SK-N-MC (cell line): ENCODE measurements at regions not wholly inside any gene's neighbourhood (a gene's known extent, or its start where the extent isn't known, plus 50 kb on each side); places are given as distances from the start of the nearest gene placed in this dataset.

Source experiments
- DNase-seq: peaks from one replicate; pipeline ENCODE4 v3.0.0-alpha.2; 2011; ENCODE audit warnings: low read depth, low spot score
- H3K27ac ChIP-seq: fragments of 200-600 bp; sonication (generic); 2 replicates; pipeline ENCODE4 v1.5.1; 2016; ENCODE audit warnings: mixed run types
- H3K36me3 ChIP-seq: fragments of 200-600 bp; sonication (generic); 2 replicates; pipeline ENCODE4 v1.6.1; 2017; ENCODE audit warnings: antibody characterized with exemption, low read length, mixed read lengths; ENCODE audit not compliant: insufficient read depth
- H3K4me3 ChIP-seq: fragments of 200-600 bp; sonication (generic); 2 replicates; pipeline ENCODE4 v1.5.1; 2016
- H3K9ac ChIP-seq: fragments of 200-600 bp; sonication (generic); 2 replicates; pipeline ENCODE4 v1.8.0; 2017; ENCODE audit warnings: mixed run types, mixed read lengths; ENCODE audit not compliant: insufficient read length
- H3K9me3 ChIP-seq: fragments of 200-600 bp; sonication (generic); 2 replicates; pipeline ENCODE4 v1.6.1; 2017; ENCODE audit warnings: low read depth, mild to moderate bottlenecking, antibody characterized with exemption, low read length, moderate library complexity, mixed read lengths
- EZH2 ChIP-seq: fragments of 200-600 bp; sonication (generic); IDR thresholded peaks from one replicate; pipeline ENCODE4 v1.6.1; 2017; ENCODE audit warnings: antibody characterized with exemption
- FOXP2 ChIP-seq: optimal IDR thresholded peaks from 2 replicates; pipeline ENCODE3; 2011; ENCODE audit warnings: mild to moderate bottlenecking, moderate library complexity; ENCODE audit not compliant: insufficient read depth; ENCODE audit errors: extremely low read length, control extremely low read depth
- POLR2AphosphoS5 ChIP-seq: IDR thresholded peaks from 2 replicates; pipeline ENCODE4 v1.6.1; 2012; ENCODE audit warnings: mild to moderate bottlenecking, low read depth, low read length, borderline replicate concordance

- no peaks in the 10 kb centered on the region for H3K36me3 ChIP-seq
- DNase-seq, result no peak
- TF ChIP-seq FOXP2, result no peak
- no peak for TF ChIP-seq POLR2AphosphoS5
- H3K9me3 ChIP-seq, result peaks cover 5% of the 10 kb centered on the region; the same call in 1 of the 2 replicates
- no peak overlapping the region for H3K9ac ChIP-seq
- H3K27ac ChIP-seq, result no peak overlapping the region
- H3K4me3 ChIP-seq, result no peak overlapping the region
Measured at GRCh38 chr1:84090447-84091245, 53.4 kb upstream of the PRKACB start.

GRCh38 chr1:84089867-84090266 is 54.2 kb upstream of the PRKACB start:
- H3K9me3 ChIP-seq, result no peaks in the 10 kb centered on the region
- H3K4me3 ChIP-seq, result no peak overlapping the region
- no peak overlapping the region for H3K9ac ChIP-seq
- DNase-seq, result no peak
- no peak for TF ChIP-seq POLR2AphosphoS5
- TF ChIP-seq EZH2, result no peak
- no peak for TF ChIP-seq FOXP2
- no peak overlapping the region for H3K27ac ChIP-seq
- no peaks in the 10 kb centered on the region for H3K36me3 ChIP-seq

DNA sequence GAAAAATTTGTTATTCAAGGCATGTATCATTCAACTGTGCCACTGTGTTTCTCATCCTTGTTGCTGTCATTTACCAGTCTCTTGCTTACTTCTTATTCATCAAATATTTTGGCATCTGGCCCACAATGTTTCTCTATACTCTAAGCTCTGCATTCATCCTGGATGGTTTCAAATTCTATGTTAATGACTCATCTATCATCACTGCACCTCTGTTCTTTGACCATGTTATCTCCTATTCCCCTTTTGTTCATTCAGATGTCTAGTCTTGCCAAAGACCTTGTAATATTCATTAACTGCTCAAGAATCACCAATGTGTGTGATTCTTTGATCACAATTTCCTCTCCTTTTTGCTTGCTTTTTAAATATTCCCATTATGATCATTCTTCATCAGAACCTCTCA is 54.6 kb upstream of the PRKACB start:
- TF ChIP-seq POLR2AphosphoS5, result no peak
- TF ChIP-seq EZH2, result no peak
- TF ChIP-seq FOXP2, result no peak
- Histone ChIP-seq H3K4me3 (no peak overlapping the region), H3K9me3 (no peaks in the 10 kb centered on the region), H3K27ac (no peak overlapping the region), H3K36me3 (no peaks in the 10 kb centered on the region), H3K9ac (no peak overlapping the region)
- DNase-seq, result no peak

DNA sequence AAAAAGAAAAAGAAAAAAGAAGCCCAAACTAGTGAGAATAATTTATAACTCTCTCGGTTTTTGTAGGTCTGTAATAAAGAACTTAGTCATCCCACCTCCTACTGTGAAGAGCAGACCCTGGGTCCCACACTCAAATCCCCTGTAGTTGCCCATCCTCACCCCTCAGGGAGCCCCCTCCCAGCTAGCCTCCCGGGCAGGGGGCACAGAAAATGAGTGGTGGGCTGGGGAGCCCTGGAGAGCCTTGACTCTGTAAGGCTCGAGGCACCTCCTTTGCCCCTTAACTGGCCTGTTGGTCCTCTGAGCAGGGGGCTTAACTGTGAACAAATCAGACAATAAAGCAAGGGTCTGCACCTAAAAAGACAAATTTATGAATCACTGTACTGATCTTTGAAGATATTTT is 57.5 kb upstream of the PRKACB start:
- H3K9me3 ChIP-seq, result no peaks in the 10 kb centered on the region
- TF ChIP-seq POLR2AphosphoS5 (no peak), EZH2 (no peak), FOXP2 (no peak)
- no peak for DNase-seq
- H3K4me3 ChIP-seq, result no peak overlapping the region
- no peak overlapping the region for H3K9ac ChIP-seq
- H3K27ac ChIP-seq, result no peak overlapping the region
- no peaks in the 10 kb centered on the region for H3K36me3 ChIP-seq

DNA sequence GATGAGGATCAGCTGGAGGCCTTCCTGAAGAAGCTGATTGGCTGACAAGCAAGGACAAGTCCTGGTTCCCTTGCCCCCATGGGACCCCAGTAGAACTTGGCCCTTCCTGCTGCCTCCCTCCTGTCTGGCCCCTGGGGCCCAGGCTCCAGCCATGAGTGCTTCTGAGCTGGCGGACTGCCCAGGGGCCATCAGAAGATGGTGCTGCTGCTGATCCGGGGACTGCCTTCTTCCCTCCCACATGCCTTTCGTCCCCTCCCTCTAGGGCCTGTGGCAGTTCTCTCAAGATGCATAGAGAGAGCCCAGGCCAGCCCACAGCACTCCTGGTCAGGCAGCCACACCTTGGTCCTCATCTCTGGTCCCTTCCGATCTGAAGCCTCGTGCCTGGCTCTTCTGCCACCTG is 57.9 kb upstream of the PRKACB start:
- Histone ChIP-seq H3K36me3 (no peaks in the 10 kb centered on the region), H3K4me3 (no peak overlapping the region), H3K9ac (no peak overlapping the region), H3K27ac (no peak overlapping the region), H3K9me3 (no peaks in the 10 kb centered on the region)
- DNase-seq, result no peak
- TF ChIP-seq FOXP2 (no peak), EZH2 (no peak), POLR2AphosphoS5 (no peak)

DNA sequence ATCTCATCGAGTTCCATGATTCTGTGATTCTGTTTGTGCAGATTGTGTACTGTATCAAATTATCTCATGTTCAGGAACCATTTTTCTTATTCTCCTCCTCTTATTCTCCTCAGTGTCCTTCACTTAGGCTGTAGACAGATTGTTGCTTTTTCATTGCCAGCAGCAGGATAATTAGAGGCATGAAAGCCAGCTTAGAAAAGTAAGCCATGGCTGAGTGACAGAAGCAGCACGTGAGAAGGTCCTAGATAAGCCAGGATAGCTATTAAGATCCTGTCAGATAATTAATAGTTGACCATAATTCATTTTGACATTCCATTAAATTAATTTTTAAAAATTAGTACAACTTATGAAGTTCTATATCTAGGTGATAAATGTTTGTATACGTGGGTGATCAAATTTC is 60.8 kb upstream of the PRKACB start:
- Histone ChIP-seq H3K9me3 (no peaks in the 10 kb centered on the region), H3K9ac (no peak overlapping the region), H3K4me3 (no peak overlapping the region), H3K27ac (no peak overlapping the region), H3K36me3 (no peaks in the 10 kb centered on the region)
- TF ChIP-seq FOXP2, result no peak
- no peak for TF ChIP-seq EZH2
- TF ChIP-seq POLR2AphosphoS5, result no peak
- no peak for DNase-seq

DNA sequence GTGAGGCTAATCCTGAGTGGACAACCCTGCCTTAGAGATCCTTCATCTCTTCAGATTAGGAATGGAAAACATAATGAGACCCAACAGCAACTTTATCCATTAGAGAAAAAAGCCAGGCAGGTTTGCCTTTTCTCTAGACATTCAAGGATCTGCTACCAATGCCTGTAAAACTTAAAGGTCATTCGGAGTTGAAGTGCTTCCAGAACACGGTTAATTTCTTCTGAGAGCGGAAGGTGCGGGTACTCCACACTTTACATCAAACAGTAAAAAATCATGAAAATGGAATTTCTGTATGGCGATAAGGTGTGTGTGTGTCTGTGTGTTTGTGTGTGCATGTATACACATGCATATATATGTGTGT is 65.2 kb upstream of the PRKACB start:
- H3K36me3 ChIP-seq, result peaks cover 12% of the 10 kb centered on the region
- peak overlapping the region; percentile 79 for H3K9ac ChIP-seq
- no peak overlapping the region for H3K27ac ChIP-seq
- no peak for DNase-seq
- no peaks in the 10 kb centered on the region for H3K9me3 ChIP-seq
- H3K4me3 ChIP-seq, result peak overlapping the region; percentile 95
- TF ChIP-seq POLR2AphosphoS5 (no peak), EZH2 (no peak), FOXP2 (no peak)

- H3K27ac ChIP-seq, result no peak overlapping the region
- no peak for DNase-seq
- no peaks in the 10 kb centered on the region for H3K9me3 ChIP-seq
Measured at GRCh38 chr1:84078108-84078841, 65.8 kb upstream of the PRKACB start.

More at GRCh38 chr1:84078108-84078841, 65.8 kb upstream of the PRKACB start:
- Histone ChIP-seq H3K9ac (peak overlapping the region; percentile 79), H3K4me3 (peak overlapping the region; percentile 95), H3K36me3 (peaks cover 15% of the 10 kb centered on the region)
- TF ChIP-seq FOXP2 (no peak), POLR2AphosphoS5 (no peak), EZH2 (no peak)
